Heart right ventricle (tissue), 16 donors: ENCODE measurements at regions not wholly inside any gene's neighbourhood (a gene's known extent, or its start where the extent isn't known, plus 50 kb on each side); places are given as distances from the start of the nearest gene placed in this dataset.

Experiments used
- ATAC-seq, 8 donors: fragments of 200-7000 bp; cut with Tn5 transposase; one replicate each; pipeline ENCODE4 v1.9.1; 2020; ENCODE audit warnings: mild to moderate bottlenecking in 8 of 8, moderate library complexity in 8 of 8, moderate number of reproducible peaks in 1 of 8
- DNase-seq, 2 donors: peaks; one replicate each; pipeline ENCODE4 v3.0.0-alpha.2; 2020
- H3K27ac ChIP-seq, 10 donors: fragments of 200-600 bp; sonication (generic) in 2 of 10; one replicate each; pipeline versions ENCODE4 v1.5.0 to v1.8.0; 2020 to 2022; ENCODE audit warnings: mild to moderate bottlenecking in 3 of 10
- H3K27me3 ChIP-seq, 7 donors: fragments of 200-600 bp; one replicate each; pipeline ENCODE4 v1.8.0; 2021 to 2022; ENCODE audit warnings: mild to moderate bottlenecking in 2 of 7
- H3K36me3 ChIP-seq, 9 donors: fragments of 200-600 bp; sonication (generic) in 1 of 9; one replicate each; pipeline versions ENCODE4 v1.5.0 to v1.8.0; 2020 to 2022; ENCODE audit warnings: mild to moderate bottlenecking in 2 of 9
- H3K4me1 ChIP-seq, 9 donors: fragments of 200-600 bp; sonication (generic) in 1 of 9; one replicate each; pipeline versions ENCODE4 v1.5.0 to v1.8.0; 2020 to 2022; ENCODE audit warnings: mild to moderate bottlenecking in 4 of 9
- H3K4me3 ChIP-seq, 10 donors: fragments of 200-600 bp; sonication (generic) in 2 of 10; one replicate each; pipeline versions ENCODE4 v1.5.0 to v1.8.0; 2020 to 2022; ENCODE audit warnings: mild to moderate bottlenecking in 7 of 10, moderate library complexity in 2 of 10
- H3K9me3 ChIP-seq, 11 donors: fragments of 200-600 bp in 10 of 11; sonication (generic) in 2 of 11; one replicate each; pipeline versions ENCODE4 v1.5.0 to v1.8.0; 2013 to 2022; ENCODE audit warnings: mild to moderate bottlenecking in 2 of 11, control low read depth in 1 of 11, moderate library complexity in 1 of 11
- CTCF ChIP-seq, 9 donors: fragments of 200-600 bp; sonication (generic) in 2 of 9; IDR thresholded peaks; one replicate each; pipeline versions ENCODE4 v1.5.0 to v1.8.0; 2021 to 2022; ENCODE audit warnings: antibody characterized with exemption in 9 of 9, mild to moderate bottlenecking in 5 of 9, moderate library complexity in 1 of 9
- WGBS, 2 donors: extraction: QIAGEN DNeasy Blood & Tissue Kit; methylation state at CpG; one replicate each; pipeline ENCODE4 v1.1.7; 2013; ENCODE audit warnings: inconsistent platforms in 1 of 2; 5-methylcytosine and 5-hydroxymethylcytosine counted together
- intact Hi-C, 10 donors: fragments of 100-400 bp; cut with DNase I; formaldehyde crosslinking; loops; one replicate each; pipeline versions ENCODE4 v1.11.1 to v1.14.2; 2022
- donor health status: Arrhythmogenic right ventricular cardiomyopathy.
- donor health status: ischemic (EF 13 %, LVEDD 7.1; RV severe dilation, severe dysfunction).
- donor health status: healthy with polysubstance abuse.
- donor health status: DM: no; HTN: yes; CAD: no.
- donor health status: DM: no; HTN: no; CAD: no.
- donor health status: ischemic (EF 25% LVEDD 6.9; RV normal size, moderate dysfunction).
- donor health status: ischemic (EF 25% LVEDD 5.7; RV mildly dilated, moderate dysfunction).
- donor health status: healthy.
- donor health status: DM: yes; HTN: yes; CAD: no.
- donor health status: Ischemic cardiomyopathy.
- donor health status: ischemic (EF 35%, LVEDD 5.7; RV mildly dilated, moderate dysfunction).
- donor health status: nonischemic (EF 11% LVEDD 7.7; RV severe dilation, severe dysfunction).
- donor health status: DM: yes; HTN: yes; CAD: no.
- donor health status: PGD.
- donor health status: ischemic (EF 29% LVEDD 5.4; RV normal size, mild dysfunction).
- donor health status: nonischemic (EF 23%, LVEDD 6.1; RV moderate dilation, normal function).

GRCh38 chr6:164414695-164415094 is 894.7 kb downstream of the C6orf118 start:
- no peaks in the 10 kb centered on the region for H3K9me3 ChIP-seq
- H3K4me3 ChIP-seq, result no peak overlapping the region
- DNase-seq, result no peak
- intact Hi-C loops, result loop anchor here in 3 of 10 donors (10.0 kb wide), 2 partner anchors 990 to 1000 kb away; partner anchors contain the start of gene QKI (in 1 of the 3)
- H3K36me3 ChIP-seq, result no peaks in the 10 kb centered on the region
- no peak for ATAC-seq
- TF ChIP-seq CTCF (IDR thresholded peaks at IDR 0.05), result no peak
- no peaks in the 10 kb centered on the region for H3K27me3 ChIP-seq
- 83 to 89% methylated on average over 3 of the region's 3 CpGs for WGBS, 2 donors
- peak overlapping the region in 6 of 10 donors; percentile 39 to 77 (median 70) for H3K27ac ChIP-seq
- H3K4me1 ChIP-seq, result peaks cover 0 to 35% (median 11%) of the 10 kb centered on the region in 9 donors

- TF ChIP-seq CTCF (IDR thresholded peaks at IDR 0.05), result no peak
- 72 to 82% methylated on average over 2 of the region's 2 CpGs for WGBS, 2 donors
- H3K9me3 ChIP-seq, result no peaks in the 10 kb centered on the region
- intact Hi-C loops, result loop anchor here in 3 of 10 donors (10.0 kb wide), 2 partner anchors 988 to 998 kb away; partner anchors contain the start of gene QKI (in 1 of the 3)
- H3K27ac ChIP-seq, result no peak overlapping the region
- DNase-seq, result no peak
- H3K4me3 ChIP-seq, result no peak overlapping the region
- H3K27me3 ChIP-seq, result no peaks in the 10 kb centered on the region
- ATAC-seq, result no peak
- peaks cover 0 to 45% (median 16%) of the 10 kb centered on the region in 9 donors for H3K4me1 ChIP-seq
- no peaks in the 10 kb centered on the region for H3K36me3 ChIP-seq
Measured at GRCh38 chr6:164412566-164412965, 896.8 kb downstream of the C6orf118 start.

GRCh38 chr6:164410017-164410416 is 899.4 kb downstream of the C6orf118 start:
- TF ChIP-seq CTCF (IDR thresholded peaks at IDR 0.05), result no peak
- H3K36me3 ChIP-seq, result no peaks in the 10 kb centered on the region
- H3K9me3 ChIP-seq, result no peaks in the 10 kb centered on the region
- no peak for DNase-seq
- H3K27ac ChIP-seq, result no peak overlapping the region
- ATAC-seq, result peak in 3 of 8 donors; percentile 39 to 47 (median 45)
- no peaks in the 10 kb centered on the region for H3K27me3 ChIP-seq
- 51 to 58% methylated on average over 5 of the region's 5 CpGs for WGBS, 2 donors
- H3K4me1 ChIP-seq, result peaks cover 0 to 21% (median 8%) of the 10 kb centered on the region in 9 donors
- intact Hi-C loops, result loop anchor here in 3 of 10 donors (10.0 kb wide), 2 partner anchors 985 to 995 kb away; partner anchors contain the start of gene QKI (in 1 of the 3)
- no peak overlapping the region for H3K4me3 ChIP-seq

- H3K4me3 ChIP-seq, result no peak overlapping the region
- 58 to 71% methylated on average over 8 of the region's 8 CpGs for WGBS, 2 donors
- H3K27me3 ChIP-seq, result no peaks in the 10 kb centered on the region
- TF ChIP-seq CTCF (IDR thresholded peaks at IDR 0.05), result no peak
- no peaks in the 10 kb centered on the region for H3K9me3 ChIP-seq
- intact Hi-C loops, result loop anchor here in 3 of 10 donors (10.0 kb wide), 2 partner anchors 985 to 995 kb away; partner anchors contain the start of gene QKI (in 1 of the 3)
- DNase-seq (no peak), ATAC-seq (peak in 4 of 8 donors; percentile 46 to 83 (median 57))
- no peaks in the 10 kb centered on the region for H3K36me3 ChIP-seq
- H3K27ac ChIP-seq, result no peak overlapping the region
- peaks cover 0 to 16% (median 5%) of the 10 kb centered on the region in 9 donors for H3K4me1 ChIP-seq
Measured at GRCh38 chr6:164409309-164410009, 899.9 kb downstream of the C6orf118 start.
